Adrenal gland (tissue), 9 donors: ENCODE measurements at regions not wholly inside any gene's neighbourhood (a gene's known extent, or its start where the extent isn't known, plus 50 kb on each side); places are given as distances from the start of the nearest gene placed in this dataset.

Experiments used
- DNase-seq, 7 donors: peaks; one replicate each; pipeline ENCODE4 v3.0.0-alpha.2; 2019 to 2020
- H3K27ac ChIP-seq, 5 donors: fragments of 200-600 bp; sonication (generic) in 4 of 5; 1 replicate in 3 of 5; 2 replicates in 2 of 5; pipeline versions ENCODE4 v1.5.1 to v1.8.0; 2016 to 2020; ENCODE audit warnings: mild to moderate bottlenecking in 1 of 5
- H3K27me3 ChIP-seq: fragments of 200-600 bp; 2 replicates; pipeline ENCODE4 v1.8.0; 2021
- H3K36me3 ChIP-seq, 2 donors: fragments of 200-600 bp; replicated peaks in 1 of 2; 1 replicate in 1 of 2; 2 replicates in 1 of 2; pipeline versions ENCODE4 v1.5.1 to v1.8.0; 2018 to 2022
- H3K4me1 ChIP-seq, 2 donors: fragments of 200-600 bp; replicated peaks in 1 of 2; 1 replicate in 1 of 2; 2 replicates in 1 of 2; pipeline versions ENCODE4 v1.5.1 to v1.8.0; 2018 to 2021
- H3K4me3 ChIP-seq, 4 donors: fragments of 200-600 bp; sonication (generic) in 3 of 4; one replicate each; pipeline ENCODE4 v1.5.1; 2016 to 2018
- H3K9me3 ChIP-seq, 3 donors: fragments of 200-600 bp; sonication (generic) in 1 of 3; replicated peaks in 1 of 3; 1 replicate in 2 of 3; 2 replicates in 1 of 3; pipeline versions ENCODE4 v1.5.1 to v1.8.0; 2016 to 2021
- CTCF ChIP-seq, 6 experiments: fragments of 450-650 bp in 4 of 6; fragments of 200-600 bp in 2 of 6; sonication (generic) in 1 of 6; IDR thresholded peaks; 1 replicate in 5 of 6; 2 replicates in 1 of 6; pipeline versions ENCODE4 v1.5.1 to v1.8.0; 2016 to 2021; ENCODE audit warnings: antibody characterized with exemption in 6 of 6, mild to moderate bottlenecking in 2 of 6, moderate library complexity in 1 of 6
- POLR2A ChIP-seq, 2 donors: fragments of 450-650 bp; IDR thresholded peaks; one replicate each; pipeline ENCODE4 v1.6.1; 2017; ENCODE audit warnings: antibody characterized with exemption in 2 of 2, mild to moderate bottlenecking in 2 of 2, moderate library complexity in 1 of 2
- whole genome bisulfite sequencing, 4 donors: extraction: QIAGEN DNeasy Blood & Tissue Kit in 2 of 4; methylation state at CpG; one replicate each; pipeline versions ENCODE4 v1.1.5 to v1.1.7; 2013 to 2017; 5-methylcytosine and 5-hydroxymethylcytosine counted together
- intact Hi-C, 2 donors: fragments of 100-400 bp; cut with DNase I; formaldehyde crosslinking; loops; one replicate each; pipeline versions ENCODE4 v1.14.1 to v1.15.0; 2022 to 2023
- donor health status: healthy with polysubstance abuse.
- donor health status: Bipolar disorder and iron deficiency.
- donor health status: DM: yes; HTN: yes; CAD: no.
- donor health status: DM: no; HTN: no; CAD: no.
- donor health status: DM: no; HTN: no; CAD: no.

GRCh38 chr3:102089239-102089638 lies 239.9 kb downstream of the NFKBIZ start:
- H3K27me3 ChIP-seq, result no peaks in the 10 kb centered on the region
- TF ChIP-seq POLR2A (IDR thresholded peaks at IDR 0.05) (no peak), CTCF (IDR thresholded peaks at IDR 0.05) (no peak)
- H3K4me1 ChIP-seq, result no peaks in the 10 kb centered on the region
- H3K9me3 ChIP-seq, result no peaks in the 10 kb centered on the region
- H3K36me3 ChIP-seq, result no peaks in the 10 kb centered on the region
- intact Hi-C loops, result no loop called here
- WGBS, 4 donors, result 66 to 80% (median 74%) methylated on average over 3 of the region's 3 CpGs
- H3K4me3 ChIP-seq, result no peak overlapping the region
- no peak overlapping the region for H3K27ac ChIP-seq
- DNase-seq, result no peak

DNA sequence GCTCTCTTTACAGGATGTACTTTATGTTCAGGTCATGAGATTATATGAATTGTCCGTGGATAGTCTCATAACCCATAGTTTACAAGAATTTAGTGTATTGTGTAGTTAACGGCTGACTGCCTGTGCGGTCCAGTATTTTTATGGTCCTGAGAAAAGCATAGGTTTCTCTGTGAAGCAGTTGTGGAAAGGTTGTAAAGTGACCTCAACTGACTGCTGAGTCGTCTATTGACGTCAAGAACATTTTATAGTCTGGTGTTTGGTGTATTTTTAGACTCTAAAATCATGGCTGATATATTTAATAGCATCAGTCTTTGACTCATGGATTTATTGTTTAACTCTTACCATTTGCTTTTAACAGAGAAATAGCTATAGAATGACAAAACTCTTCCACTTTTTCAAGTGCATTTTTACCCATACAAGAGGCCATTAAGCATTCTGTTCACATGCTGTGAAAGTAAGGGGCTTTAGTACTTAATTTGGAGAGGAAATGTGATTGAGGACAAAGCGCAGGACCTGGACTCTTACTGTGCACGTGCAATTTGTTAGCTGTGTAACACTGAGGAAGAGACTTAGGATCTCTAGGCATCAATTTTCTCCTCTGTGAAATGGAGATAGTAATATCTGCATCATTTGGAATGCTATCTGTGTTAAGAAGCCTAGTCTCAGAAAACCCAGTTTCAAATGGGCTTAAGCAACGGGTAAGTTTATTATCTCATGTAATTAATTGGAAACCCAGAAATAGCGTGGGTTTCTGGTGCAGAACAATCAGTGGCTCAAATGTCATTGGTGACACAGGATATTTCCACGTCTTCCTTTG lies 240.8 kb downstream of the NFKBIZ start:
- Histone ChIP-seq H3K4me1 (no peaks in the 10 kb centered on the region), H3K36me3 (no peaks in the 10 kb centered on the region), H3K27ac (no peak overlapping the region), H3K9me3 (no peaks in the 10 kb centered on the region), H3K4me3 (no peak overlapping the region), H3K27me3 (no peaks in the 10 kb centered on the region)
- WGBS, 4 donors, result 57 to 69% (median 66%) methylated on average over 10 of the region's 10 CpGs
- intact Hi-C loops, result no loop called here
- TF ChIP-seq CTCF (IDR thresholded peaks at IDR 0.05) (no peak), POLR2A (IDR thresholded peaks at IDR 0.05) (no peak)
- no peak for DNase-seq

- Histone ChIP-seq H3K36me3 (no peaks in the 10 kb centered on the region), H3K9me3 (no peaks in the 10 kb centered on the region), H3K4me3 (no peak overlapping the region), H3K27me3 (no peaks in the 10 kb centered on the region), H3K4me1 (no peaks in the 10 kb centered on the region), H3K27ac (no peak overlapping the region)
- WGBS, 4 donors, result 76 to 84% (median 78%) methylated on average over 3 of the region's 3 CpGs
- TF ChIP-seq POLR2A (IDR thresholded peaks at IDR 0.05) (no peak), CTCF (IDR thresholded peaks at IDR 0.05) (no peak)
- intact Hi-C loops, result no loop called here
- DNase-seq, result no peak
These were observed 241.4 kb downstream of the NFKBIZ start for GRCh38 chr3:102090721-102091045.

DNA sequence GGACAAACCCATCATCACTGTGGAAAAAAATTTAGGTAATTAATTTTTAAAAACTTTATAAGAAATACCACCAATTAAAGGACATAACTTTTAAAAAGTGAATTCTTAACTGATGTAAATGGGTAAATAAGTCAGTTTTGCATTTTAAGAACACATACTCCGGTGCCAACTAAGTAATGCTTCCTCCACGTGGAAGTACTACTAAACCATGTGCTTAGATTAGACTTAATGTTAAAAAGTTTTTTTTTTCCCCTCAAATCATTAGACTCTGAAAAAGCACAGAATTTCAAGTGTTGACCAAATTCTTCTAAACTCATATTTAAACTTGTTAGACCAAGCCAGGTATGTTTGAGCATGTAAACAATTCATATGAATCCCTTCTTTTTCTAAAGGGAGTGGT lies 242.0 kb downstream of the NFKBIZ start:
- no peak for TF ChIP-seq POLR2A (IDR thresholded peaks at IDR 0.05)
- no peak for TF ChIP-seq CTCF (IDR thresholded peaks at IDR 0.05)
- 95 to 96% (median 95%) methylated on average over 2 of the region's 2 CpGs for WGBS, 4 donors
- intact Hi-C loops, result no loop called here

More for the DNA sequence above, 242.0 kb downstream of the NFKBIZ start:
- DNase-seq, result no peak
- Histone ChIP-seq H3K27ac (no peak overlapping the region), H3K36me3 (no peaks in the 10 kb centered on the region), H3K4me1 (no peaks in the 10 kb centered on the region), H3K27me3 (no peaks in the 10 kb centered on the region), H3K9me3 (no peaks in the 10 kb centered on the region), H3K4me3 (no peak overlapping the region)
